Neuronal stem cell (in vitro differentiated cells): ENCODE measurements at regions not wholly inside any gene's neighbourhood (a gene's known extent, or its start where the extent isn't known, plus 50 kb on each side); places are given as distances from the start of the nearest gene placed in this dataset.

ENCODE experiments used
- DNase-seq: peaks from one replicate; pipeline ENCODE4 v3.0.0-alpha.2; 2013; ENCODE audit warnings: low spot score
- H2AFZ ChIP-seq: one replicate; pipeline ENCODE4 v1.6.1; 2013; ENCODE audit warnings: mild to moderate bottlenecking, low read length, inconsistent platforms
- H2AK5ac ChIP-seq: 2 replicates; pipeline ENCODE4 v1.6.1; 2013; ENCODE audit warnings: low read depth, mild to moderate bottlenecking, inconsistent platforms, low read length, moderate library complexity, mixed read lengths
- H2BK120ac ChIP-seq: 2 replicates; pipeline ENCODE4 v1.6.1; 2013; ENCODE audit warnings: low read depth, mild to moderate bottlenecking, inconsistent platforms, low read length, moderate library complexity, mixed read lengths
- H2BK12ac ChIP-seq: one replicate; pipeline ENCODE4 v1.6.1; 2013; ENCODE audit warnings: low read length, inconsistent platforms
- H2BK15ac ChIP-seq: 2 replicates; pipeline ENCODE4 v1.6.1; 2013; ENCODE audit warnings: mild to moderate bottlenecking, low read length, inconsistent platforms, mixed read lengths
- H2BK5ac ChIP-seq: one replicate; pipeline ENCODE4 v1.6.1; 2013; ENCODE audit warnings: inconsistent platforms, mild to moderate bottlenecking, low read length, moderate library complexity
- H3K14ac ChIP-seq: one replicate; pipeline ENCODE4 v1.6.1; 2013; ENCODE audit warnings: low read length, inconsistent platforms
- H3K18ac ChIP-seq: 2 replicates; pipeline ENCODE4 v1.6.1; 2013; ENCODE audit warnings: low read length, inconsistent platforms
- H3K23ac ChIP-seq: 2 replicates; pipeline ENCODE4 v1.6.1; 2013; ENCODE audit warnings: low read depth, mild to moderate bottlenecking, mixed read lengths, low read length, inconsistent platforms; ENCODE audit not compliant: poor library complexity
- H3K27ac ChIP-seq: replicated peaks from 3 replicates; pipeline ENCODE4 v1.5.1; 2013; ENCODE audit warnings: low read length, inconsistent platforms
- H3K27me3 ChIP-seq, 3 experiments: 2 replicates each; pipeline ENCODE4 v1.6.1; 2013; ENCODE audit warnings: low read length in 3 of 3, mild to moderate bottlenecking in 2 of 3, inconsistent platforms in 1 of 3, low read depth in 1 of 3, mixed read lengths in 1 of 3, moderate library complexity in 1 of 3; ENCODE audit not compliant: control insufficient read depth in 3 of 3, insufficient read depth in 3 of 3
- H3K36me3 ChIP-seq, 2 donors: replicated peaks in 1 of 2; 2 replicates each; pipeline ENCODE4 v1.6.1; 2013; ENCODE audit warnings: low read length in 2 of 2; ENCODE audit not compliant: control insufficient read depth in 2 of 2, insufficient read depth in 2 of 2
- H3K4ac ChIP-seq: 2 replicates; pipeline ENCODE4 v1.6.1; 2013; ENCODE audit warnings: inconsistent platforms, mild to moderate bottlenecking, low read length, moderate library complexity
- H3K4me1 ChIP-seq, 2 donors: 1 replicate in 1 of 2; 2 replicates in 1 of 2; pipeline ENCODE4 v1.6.1; 2013; ENCODE audit warnings: low read length in 2 of 2, low read depth in 1 of 2; ENCODE audit not compliant: control insufficient read depth in 2 of 2, insufficient read depth in 1 of 2
- H3K4me2 ChIP-seq: one replicate; pipeline ENCODE4 v1.6.1; 2013; ENCODE audit warnings: mild to moderate bottlenecking, low read length, inconsistent platforms; ENCODE audit not compliant: insufficient read depth, poor library complexity, severe bottlenecking
- H3K4me3 ChIP-seq, 2 donors: 2 replicates each; pipeline ENCODE4 v1.5.1; 2013; ENCODE audit warnings: low read length in 2 of 2, mild to moderate bottlenecking in 2 of 2, inconsistent platforms in 1 of 2, moderate library complexity in 1 of 2
- H3K79me1 ChIP-seq: one replicate; pipeline ENCODE4 v1.6.1; 2013; ENCODE audit warnings: low read depth, mild to moderate bottlenecking, inconsistent platforms, low read length, moderate library complexity
- H3K9ac ChIP-seq: one replicate; pipeline ENCODE4 v1.6.1; 2013; ENCODE audit warnings: mild to moderate bottlenecking, low read depth, low read length, inconsistent platforms; ENCODE audit not compliant: poor library complexity
- H3K9me3 ChIP-seq, 2 donors: replicated peaks in 1 of 2; 2 replicates each; pipeline versions ENCODE3 to v1.6.1; 2013; ENCODE audit warnings: low read length in 2 of 2, mild to moderate bottlenecking in 2 of 2, inconsistent platforms in 1 of 2, low read depth in 1 of 2, mixed read lengths in 1 of 2, moderate library complexity in 1 of 2; ENCODE audit not compliant: control insufficient read depth in 2 of 2, insufficient read depth in 1 of 2
- H4K8ac ChIP-seq: one replicate; pipeline ENCODE4 v1.6.1; 2013; ENCODE audit warnings: low read depth, mild to moderate bottlenecking, inconsistent platforms, low read length, moderate library complexity
- H4K91ac ChIP-seq: one replicate; pipeline ENCODE4 v1.6.1; 2013; ENCODE audit warnings: low read length, low read depth, mild to moderate bottlenecking, inconsistent platforms; ENCODE audit not compliant: poor library complexity
- WGBS, 2 donors: extraction: QIAGEN DNeasy Blood & Tissue Kit; methylation state at CpG; one replicate each; pipeline ENCODE4 v1.1.7; 2013; ENCODE audit warnings: missing lambda C conversion rate in 2 of 2, mixed read lengths in 1 of 2; ENCODE audit not compliant: insufficient read length in 2 of 2, insufficient replicate concordance in 1 of 2; ENCODE audit errors: extremely low coverage in 2 of 2; 5-methylcytosine and 5-hydroxymethylcytosine counted together

- no peak overlapping the region for H2BK5ac ChIP-seq
- H3K4me1 ChIP-seq: peaks cover 0 to 4% of the 10 kb centered on the region in 2 donors
- no peak overlapping the region for H3K27ac ChIP-seq
- WGBS, 2 donors: no CpG with 5 or more reads among the region's 3 CpGs
- no peaks in the 10 kb centered on the region for H3K79me1 ChIP-seq
- no peak overlapping the region for H2BK120ac ChIP-seq
- no peak for DNase-seq
- no peak overlapping the region for H4K91ac ChIP-seq
- no peak overlapping the region for H2BK12ac ChIP-seq
- H3K27me3 ChIP-seq: no peaks in the 10 kb centered on the region
- H3K36me3 ChIP-seq: no peaks in the 10 kb centered on the region
- no peak overlapping the region for H2BK15ac ChIP-seq
- H3K23ac ChIP-seq: no peak overlapping the region
- H3K4ac ChIP-seq: no peak overlapping the region
- H2AFZ ChIP-seq: no peak overlapping the region
- no peak overlapping the region for H2AK5ac ChIP-seq
- no peak overlapping the region for H3K14ac ChIP-seq
- H3K9me3 ChIP-seq: peaks cover 0 to 1% of the 10 kb centered on the region in 2 donors
- H3K9ac ChIP-seq: no peak overlapping the region
- no peak overlapping the region for H3K4me2 ChIP-seq
- no peak overlapping the region for H4K8ac ChIP-seq
- no peak overlapping the region for H3K4me3 ChIP-seq
- no peak overlapping the region for H3K18ac ChIP-seq
Measured at GRCh38 chr5:5933651-5934050, 444.7 kb downstream of the MED10 start.

- no peak overlapping the region for H3K4ac ChIP-seq
- no peak overlapping the region for H3K18ac ChIP-seq
- H3K14ac ChIP-seq: no peak overlapping the region
- no peak overlapping the region for H4K91ac ChIP-seq
- no peak overlapping the region for H4K8ac ChIP-seq
- H2AFZ ChIP-seq: no peak overlapping the region
- peaks cover 0 to 1% of the 10 kb centered on the region in 2 donors for H3K9me3 ChIP-seq
- H3K79me1 ChIP-seq: no peaks in the 10 kb centered on the region
- H3K27ac ChIP-seq: no peak overlapping the region
- no peak overlapping the region for H2BK12ac ChIP-seq
- H3K4me3 ChIP-seq: no peak overlapping the region
- no peaks in the 10 kb centered on the region for H3K36me3 ChIP-seq
- no peak overlapping the region for H2BK5ac ChIP-seq
- no peak overlapping the region for H3K4me2 ChIP-seq
- no peak overlapping the region for H3K23ac ChIP-seq
- H3K27me3 ChIP-seq: no peaks in the 10 kb centered on the region
- no peak overlapping the region for H2BK120ac ChIP-seq
- H3K4me1 ChIP-seq: peaks cover 0 to 4% of the 10 kb centered on the region in 2 donors
- H2AK5ac ChIP-seq: no peak overlapping the region
- no CpG with 5 or more reads among the region's 5 CpGs for WGBS, 2 donors
- H3K9ac ChIP-seq: no peak overlapping the region
- H2BK15ac ChIP-seq: no peak overlapping the region
- no peak for DNase-seq
Measured at GRCh38 chr5:5932824-5933223, 445.5 kb downstream of the MED10 start.

GRCh38 chr5:5930561-5930960 is 447.8 kb downstream of the MED10 start:
- Histone ChIP-seq H4K91ac (no peak overlapping the region), H3K4me1 (peaks cover 0 to 4% of the 10 kb centered on the region in 2 donors), H3K18ac (no peak overlapping the region), H3K27me3 (no peaks in the 10 kb centered on the region), H4K8ac (no peak overlapping the region), H2BK120ac (no peak overlapping the region), H3K36me3 (no peaks in the 10 kb centered on the region), H3K79me1 (no peaks in the 10 kb centered on the region), H3K9ac (no peak overlapping the region), H3K4me3 (no peak overlapping the region), H2AFZ (no peak overlapping the region), H2AK5ac (no peak overlapping the region), H3K27ac (no peak overlapping the region), H3K23ac (no peak overlapping the region), H2BK12ac (no peak overlapping the region), H3K4ac (no peak overlapping the region), H3K14ac (no peak overlapping the region), H3K9me3 (peaks cover 0 to 4% of the 10 kb centered on the region in 2 donors), H2BK5ac (no peak overlapping the region), H2BK15ac (no peak overlapping the region), H3K4me2 (no peak overlapping the region)
- no CpG with 5 or more reads among the region's 2 CpGs for whole genome bisulfite sequencing, 2 donors
- DNase-seq: no peak

GRCh38 chr5:5929291-5930020 is 448.9 kb downstream of the MED10 start:
- Histone ChIP-seq H2AK5ac (no peak overlapping the region), H2AFZ (no peak overlapping the region), H3K9me3 (peaks cover 0 to 4% of the 10 kb centered on the region in 2 donors), H4K91ac (no peak overlapping the region), H3K18ac (no peak overlapping the region), H3K27me3 (no peaks in the 10 kb centered on the region), H3K36me3 (no peaks in the 10 kb centered on the region), H3K4me3 (no peak overlapping the region), H2BK15ac (no peak overlapping the region), H4K8ac (no peak overlapping the region), H3K14ac (no peak overlapping the region), H3K23ac (no peak overlapping the region), H2BK120ac (no peak overlapping the region), H3K4me2 (no peak overlapping the region), H2BK12ac (no peak overlapping the region), H3K4me1 (peaks cover 0 to 4% of the 10 kb centered on the region in 2 donors), H3K4ac (no peak overlapping the region), H2BK5ac (no peak overlapping the region), H3K79me1 (no peaks in the 10 kb centered on the region), H3K9ac (no peak overlapping the region), H3K27ac (no peak overlapping the region)
- WGBS, 2 donors: no CpG with 5 or more reads among the region's 7 CpGs
- DNase-seq: no peak
